Neural cell (in vitro differentiated cells): ENCODE measurements at regions not wholly inside any gene's neighbourhood (a gene's known extent, or its start where the extent isn't known, plus 50 kb on each side); places are given as distances from the start of the nearest gene placed in this dataset.

Source experiments
- H2AFZ ChIP-seq: fragments of 200-600, 300-800 bp; sonication (generic), shearing (Covaris generic); 2 replicates; pipeline ENCODE4 v1.6.0; 2014; ENCODE audit warnings: low read depth, mild to moderate bottlenecking, antibody characterized with exemption, low read length, moderate library complexity
- H3F3A ChIP-seq: fragments of 200-600 bp; shearing (Covaris generic); 2 replicates; pipeline ENCODE4 v1.6.1; 2016; ENCODE audit warnings: mild to moderate bottlenecking, moderate library complexity, mixed read lengths, antibody characterized with exemption, low read length; ENCODE audit not compliant: insufficient read depth, poor library complexity, severe bottlenecking
- H3K27ac ChIP-seq: fragments of 200-600, 300-800 bp; sonication (generic), shearing (Covaris generic); 2 replicates; pipeline ENCODE4 v1.5.1; 2014; ENCODE audit warnings: mild to moderate bottlenecking, low read length, moderate library complexity
- H3K27me3 ChIP-seq: fragments of 300-800, 200-600 bp; sonication (generic), shearing (Covaris generic); 2 replicates; pipeline ENCODE4 v1.6.0; 2014; ENCODE audit warnings: mild to moderate bottlenecking, low read depth, low read length, moderate library complexity; ENCODE audit not compliant: insufficient read depth
- H3K36me3 ChIP-seq: fragments of 300-800, 200-600 bp; sonication (generic), shearing (Covaris generic); 2 replicates; pipeline ENCODE4 v1.5.1; 2014; ENCODE audit warnings: mild to moderate bottlenecking, antibody characterized with exemption, low read length, moderate library complexity; ENCODE audit not compliant: insufficient read depth
- H3K4me2 ChIP-seq: fragments of 300-800, 200-600 bp; sonication (generic), shearing (Covaris generic); 2 replicates; pipeline ENCODE4 v1.6.0; 2014; ENCODE audit warnings: mild to moderate bottlenecking, low read length
- H3K4me3 ChIP-seq: fragments of 300-800, 200-600 bp; sonication (generic), shearing (Covaris generic); 2 replicates; pipeline ENCODE4 v1.5.1; 2014; ENCODE audit warnings: mild to moderate bottlenecking, low read length, moderate library complexity
- H3K79me2 ChIP-seq: fragments of 200-600 bp; shearing (Covaris generic); replicated peaks from 2 replicates; pipeline ENCODE4 v1.6.0; 2014; ENCODE audit warnings: mild to moderate bottlenecking, low read length, moderate library complexity; ENCODE audit not compliant: insufficient read depth
- H3K9ac ChIP-seq: fragments of 300-800, 200-600 bp; sonication (generic), shearing (Covaris generic); 2 replicates; pipeline ENCODE4 v1.6.1; 2016; ENCODE audit warnings: mild to moderate bottlenecking, low read length, mixed read lengths
- H3K9me2 ChIP-seq: fragments of 200-600 bp; shearing (Covaris generic); 2 replicates; pipeline ENCODE4 v1.6.1; 2016; ENCODE audit warnings: mild to moderate bottlenecking, low read length, mixed read lengths; ENCODE audit not compliant: insufficient read depth
- H3K9me3 ChIP-seq: fragments of 200-600, 300-800 bp; sonication (generic), shearing (Covaris generic); 2 replicates; pipeline ENCODE4 v1.6.1; 2016; ENCODE audit warnings: mild to moderate bottlenecking, mixed run types, low read length, moderate library complexity, mixed read lengths
- H4K20me1 ChIP-seq: fragments of 200-600 bp; shearing (Covaris generic); 2 replicates; pipeline ENCODE4 v1.6.1; 2016; ENCODE audit warnings: mild to moderate bottlenecking, mixed run types; ENCODE audit not compliant: insufficient read depth
- CTCF ChIP-seq: fragments of 450-650 bp; IDR thresholded peaks from 2 replicates; pipeline ENCODE4 v1.5.1; 2014; ENCODE audit warnings: antibody characterized with exemption, mild to moderate bottlenecking, moderate library complexity; ENCODE audit not compliant: poor library complexity, severe bottlenecking
- EP300 ChIP-seq: fragments of 450-650 bp; conservative IDR thresholded peaks from 2 replicates; pipeline ENCODE4 v1.6.1; 2014; ENCODE audit warnings: antibody characterized with exemption, mild to moderate bottlenecking, moderate library complexity; ENCODE audit not compliant: poor library complexity, severe bottlenecking
- EZH2 ChIP-seq: fragments of 200-600, 300-800 bp; shearing (Covaris generic), sonication (generic); IDR thresholded peaks from 2 replicates; pipeline ENCODE4 v1.6.1; 2014; ENCODE audit warnings: antibody characterized with exemption, low read length, borderline replicate concordance, mild to moderate bottlenecking; ENCODE audit not compliant: insufficient read depth, poor library complexity, severe bottlenecking
- MXI1 ChIP-seq: fragments of 450-650 bp; conservative IDR thresholded peaks from 2 replicates; pipeline ENCODE4 v1.6.1; 2014; ENCODE audit warnings: antibody characterized with exemption, mild to moderate bottlenecking; ENCODE audit not compliant: poor library complexity, severe bottlenecking
- POLR2AphosphoS5 ChIP-seq: IDR thresholded peaks from 2 replicates; pipeline ENCODE4 v1.6.1; 2012
- RAD21 ChIP-seq: fragments of 450-650 bp; conservative IDR thresholded peaks from 2 replicates; pipeline ENCODE4 v1.6.1; 2014; ENCODE audit warnings: antibody characterized with exemption, mild to moderate bottlenecking, moderate library complexity
- REST ChIP-seq: IDR thresholded peaks from 2 replicates; pipeline ENCODE4 v1.6.1; 2012; ENCODE audit warnings: borderline replicate concordance
- SMC3 ChIP-seq: fragments of 450-650 bp; conservative IDR thresholded peaks from 2 replicates; pipeline ENCODE4 v1.6.1; 2014; ENCODE audit warnings: antibody characterized with exemption, mild to moderate bottlenecking, moderate library complexity; ENCODE audit not compliant: poor library complexity
- TAF1 ChIP-seq: IDR thresholded peaks from 2 replicates; pipeline ENCODE4 v1.6.1; 2012; ENCODE audit warnings: low read depth

GRCh38 chr1:90175490-90176167 lies 180.7 kb downstream of the ZNF326 start:
- Histone ChIP-seq H2AFZ (no peak overlapping the region), H3K9me2 (no peaks in the 10 kb centered on the region), H3K4me3 (no peak overlapping the region), H3K4me2 (no peak overlapping the region), H3K27me3 (no peaks in the 10 kb centered on the region), H3K27ac (no peak overlapping the region), H3K36me3 (no peaks in the 10 kb centered on the region), H3K9me3 (no peaks in the 10 kb centered on the region), H3F3A (no peaks in the 10 kb centered on the region), H3K9ac (no peak overlapping the region), H3K79me2 (no peaks in the 10 kb centered on the region), H4K20me1 (no peaks in the 10 kb centered on the region)
- TF ChIP-seq EP300 (no peak), REST (no peak), CTCF (no peak), TAF1 (no peak), SMC3 (no peak), EZH2 (no peak), RAD21 (no peak), MXI1 (no peak), POLR2AphosphoS5 (no peak)

DNA sequence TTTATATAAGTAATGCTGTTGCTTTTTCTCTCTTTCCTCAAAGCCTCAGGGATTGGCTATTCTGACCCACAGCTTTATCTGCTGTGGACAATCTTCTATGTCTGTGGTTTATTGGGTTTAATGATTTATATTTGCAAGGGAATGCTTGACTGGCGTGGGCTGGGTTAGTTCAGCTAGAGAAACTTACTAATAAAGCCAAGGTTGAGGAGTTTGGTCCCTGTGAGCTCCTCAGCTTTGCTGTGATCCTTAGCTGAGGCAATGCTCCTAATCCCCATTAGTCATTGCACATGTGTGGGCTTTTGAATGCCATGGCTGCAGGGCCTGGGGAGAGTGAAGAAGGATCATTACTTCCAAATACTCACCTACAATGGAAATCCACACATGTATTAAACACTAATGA lies 179.3 kb downstream of the ZNF326 start:
- Histone ChIP-seq H3K36me3 (no peaks in the 10 kb centered on the region), H3K27me3 (no peaks in the 10 kb centered on the region), H3K27ac (no peak overlapping the region), H3K4me2 (no peak overlapping the region), H2AFZ (no peak overlapping the region), H3K79me2 (no peaks in the 10 kb centered on the region), H3F3A (no peaks in the 10 kb centered on the region), H3K9me2 (no peaks in the 10 kb centered on the region), H3K4me3 (no peak overlapping the region), H3K9me3 (no peaks in the 10 kb centered on the region), H4K20me1 (no peaks in the 10 kb centered on the region), H3K9ac (no peak overlapping the region)
- TF ChIP-seq CTCF (no peak), REST (no peak), SMC3 (no peak), RAD21 (no peak)
